ENCODE measurements at regions not wholly inside any gene's neighbourhood (a gene's known extent, or its start where the extent isn't known, plus 50 kb on each side); places are given as distances from the start of the nearest gene placed in this dataset.

- TF ChIP-seq, protein P1, sequence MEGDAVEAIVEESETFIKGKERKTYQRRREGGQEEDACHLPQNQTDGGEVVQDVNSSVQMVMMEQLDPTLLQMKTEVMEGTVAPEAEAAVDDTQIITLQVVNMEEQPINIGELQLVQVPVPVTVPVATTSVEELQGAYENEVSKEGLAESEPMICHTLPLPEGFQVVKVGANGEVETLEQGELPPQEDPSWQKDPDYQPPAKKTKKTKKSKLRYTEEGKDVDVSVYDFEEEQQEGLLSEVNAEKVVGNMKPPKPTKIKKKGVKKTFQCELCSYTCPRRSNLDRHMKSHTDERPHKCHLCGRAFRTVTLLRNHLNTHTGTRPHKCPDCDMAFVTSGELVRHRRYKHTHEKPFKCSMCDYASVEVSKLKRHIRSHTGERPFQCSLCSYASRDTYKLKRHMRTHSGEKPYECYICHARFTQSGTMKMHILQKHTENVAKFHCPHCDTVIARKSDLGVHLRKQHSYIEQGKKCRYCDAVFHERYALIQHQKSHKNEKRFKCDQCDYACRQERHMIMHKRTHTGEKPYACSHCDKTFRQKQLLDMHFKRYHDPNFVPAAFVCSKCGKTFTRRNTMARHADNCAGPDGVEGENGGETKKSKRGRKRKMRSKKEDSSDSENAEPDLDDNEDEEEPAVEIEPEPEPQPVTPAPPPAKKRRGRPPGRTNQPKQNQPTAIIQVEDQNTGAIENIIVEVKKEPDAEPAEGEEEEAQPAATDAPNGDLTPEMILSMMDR (IDR thresholded peaks at IDR 0.05 in 2 of 3, conservative IDR thresholded peaks at IDR 0.05 in 1 of 3; ENCODE audit: borderline replicate concordance in 1 of 3, insufficient read depth in 1 of 3, low read depth in 2 of 3, low read length in 2 of 3), result no peak
- TF ChIP-seq POLR2A (IDR thresholded peaks at IDR 0.05; ENCODE audit: borderline replicate concordance, extremely low read depth, insufficient read depth, insufficient read length) (no peak), REST (IDR thresholded peaks at IDR 0.05; ENCODE audit: low read depth) (no peak), POLR2AphosphoS5 (IDR thresholded peaks at IDR 0.05; ENCODE audit: low read depth, low read length) (no peak), EZH2 (IDR thresholded peaks at IDR 0.05) (no peak), EZH2phosphoT487 (IDR thresholded peaks at IDR 0.05; ENCODE audit: borderline replicate concordance) (no peak), TCF7L2 (IDR thresholded peaks at IDR 0.05; ENCODE audit: borderline replicate concordance, extremely low read depth, insufficient read depth, insufficient read length) (no peak), ZNF274 (IDR thresholded peaks at IDR 0.05; ENCODE audit: low read depth, low read length) (no peak), ZFX (IDR thresholded peaks at IDR 0.05) (no peak)
- TF ChIP-seq, protein P2, sequence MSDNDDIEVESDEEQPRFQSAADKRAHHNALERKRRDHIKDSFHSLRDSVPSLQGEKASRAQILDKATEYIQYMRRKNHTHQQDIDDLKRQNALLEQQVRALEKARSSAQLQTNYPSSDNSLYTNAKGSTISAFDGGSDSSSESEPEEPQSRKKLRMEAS (IDR thresholded peaks at IDR 0.05), result no peak
Observed at GRCh38 chr10:10925667-10926066, 92.0 kb upstream of the CELF2 start.

Measured in HCT116 (cell line).